ENCODE measurements at regions not wholly inside any gene's neighbourhood (a gene's known extent, or its start where the extent isn't known, plus 50 kb on each side); places are given as distances from the start of the nearest gene placed in this dataset.

- TF ChIP-seq GATA3 (IDR thresholded peaks at IDR 0.05; ENCODE audit: low read depth, low read length) (no peak), GATA2 (IDR thresholded peaks at IDR 0.05; ENCODE audit: low read depth, low read length) (no peak)
Measured at GRCh38 chr3:25237602-25238001, 190.5 kb upstream of the RARB start.

- TF ChIP-seq GATA3 (IDR thresholded peaks at IDR 0.05; ENCODE audit: low read depth, low read length) (no peak), GATA2 (IDR thresholded peaks at IDR 0.05; ENCODE audit: low read depth, low read length) (no peak)
Measured at GRCh38 chr3:25239042-25239441, 189.0 kb upstream of the RARB start.

GRCh38 chr3:25246913-25247312 lies 181.2 kb upstream of the RARB start:
- TF ChIP-seq GATA3 (IDR thresholded peaks at IDR 0.05; ENCODE audit: low read depth, low read length), result no peak
- no peak for TF ChIP-seq GATA2 (IDR thresholded peaks at IDR 0.05; ENCODE audit: low read depth, low read length)

GRCh38 chr3:25252291-25252690 lies 175.8 kb upstream of the RARB start:
- TF ChIP-seq GATA3 (IDR thresholded peaks at IDR 0.05; ENCODE audit: low read depth, low read length), result no peak
- TF ChIP-seq GATA2 (IDR thresholded peaks at IDR 0.05; ENCODE audit: low read depth, low read length), result no peak

DNA sequence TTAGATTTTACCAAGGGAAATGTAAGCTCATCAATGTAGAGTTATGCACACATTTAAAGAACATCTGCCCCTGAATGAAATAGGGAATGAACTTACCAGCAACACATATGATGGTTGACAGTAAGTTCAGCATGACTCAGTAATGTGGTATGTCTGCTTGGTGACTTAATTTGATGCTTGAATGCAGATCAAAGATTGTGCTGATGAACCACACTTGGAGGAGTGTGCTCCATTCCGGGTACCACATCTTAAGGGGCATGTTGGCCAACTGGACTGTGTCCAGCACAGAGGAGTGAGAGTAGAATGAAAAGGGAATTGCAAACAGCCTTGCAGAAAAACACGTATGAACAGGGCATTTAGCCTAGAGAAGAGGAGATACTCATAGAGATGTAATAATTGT lies 171.0 kb upstream of the RARB start:
- TF ChIP-seq GATA3 (IDR thresholded peaks at IDR 0.05; ENCODE audit: low read depth, low read length) (no peak), GATA2 (IDR thresholded peaks at IDR 0.05; ENCODE audit: low read depth, low read length) (no peak)

DNA sequence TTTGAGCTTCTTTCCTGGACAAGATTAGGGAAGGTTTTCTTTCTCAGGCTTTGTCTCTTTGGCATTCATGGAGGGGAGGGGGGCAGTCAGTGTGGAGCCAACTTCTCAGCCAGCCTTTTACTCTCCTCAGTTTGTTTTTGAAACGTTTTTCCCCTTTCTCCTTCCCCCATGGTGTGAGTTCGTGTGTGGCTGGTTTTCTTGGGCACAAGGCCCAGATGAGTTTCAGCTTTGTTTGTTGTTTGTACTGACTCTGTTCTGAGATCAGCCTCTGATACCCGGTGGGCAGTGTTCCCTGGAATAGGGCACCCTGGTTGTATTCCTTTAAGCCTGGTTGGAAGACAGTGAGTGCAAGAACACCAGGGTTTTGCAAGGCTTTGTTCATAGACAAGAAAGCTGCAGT lies 168.2 kb upstream of the RARB start:
- TF ChIP-seq GATA2 (IDR thresholded peaks at IDR 0.05; ENCODE audit: low read depth, low read length), result no peak
- TF ChIP-seq GATA3 (IDR thresholded peaks at IDR 0.05; ENCODE audit: low read depth, low read length), result no peak

DNA sequence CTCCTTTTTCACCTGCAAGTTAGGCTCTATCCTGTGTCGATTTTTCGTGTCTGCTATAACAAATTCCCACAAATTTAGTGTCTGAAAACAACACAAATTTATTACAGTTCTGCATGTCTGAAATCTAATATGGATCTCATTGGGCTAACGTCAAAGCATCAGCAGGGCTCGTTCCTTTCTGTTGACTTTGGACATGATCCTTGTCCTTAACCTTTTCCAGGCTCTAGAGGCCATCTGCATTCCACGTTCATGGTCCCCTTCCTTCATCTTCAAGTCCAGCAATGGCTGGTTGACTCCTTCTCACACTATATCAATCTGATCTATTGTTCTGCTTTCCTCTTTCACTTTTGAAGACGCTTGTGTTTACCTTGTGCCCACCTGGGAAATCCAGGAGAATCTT lies 165.7 kb upstream of the RARB start:
- TF ChIP-seq GATA2 (IDR thresholded peaks at IDR 0.05; ENCODE audit: low read depth, low read length) (no peak), GATA3 (IDR thresholded peaks at IDR 0.05; ENCODE audit: low read depth, low read length) (no peak)

DNA sequence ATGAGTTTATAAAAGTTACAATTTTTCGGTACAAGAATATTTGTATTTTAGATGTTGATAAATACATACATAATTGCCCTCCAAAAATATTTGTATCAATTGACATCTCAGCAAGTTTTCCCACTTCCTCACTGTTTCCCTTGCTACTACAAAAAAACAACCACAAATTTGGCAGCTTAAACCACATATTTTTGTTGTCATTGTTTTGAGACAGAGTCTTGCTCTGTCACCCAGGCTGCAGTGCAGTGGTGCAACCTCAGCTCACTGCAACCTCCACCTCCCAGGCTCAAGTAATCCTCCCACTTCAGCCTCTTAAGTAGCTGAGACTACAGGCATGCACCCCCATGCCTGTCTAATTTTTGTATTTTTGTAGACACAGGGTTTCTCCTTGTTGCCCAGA lies 162.8 kb upstream of the RARB start:
- TF ChIP-seq GATA3 (IDR thresholded peaks at IDR 0.05; ENCODE audit: low read depth, low read length) (no peak), GATA2 (IDR thresholded peaks at IDR 0.05; ENCODE audit: low read depth, low read length) (no peak)

GRCh38 chr3:25266677-25267076 lies 161.4 kb upstream of the RARB start:
- TF ChIP-seq GATA3 (IDR thresholded peaks at IDR 0.05; ENCODE audit: low read depth, low read length), result no peak
- no peak for TF ChIP-seq GATA2 (IDR thresholded peaks at IDR 0.05; ENCODE audit: low read depth, low read length)

DNA sequence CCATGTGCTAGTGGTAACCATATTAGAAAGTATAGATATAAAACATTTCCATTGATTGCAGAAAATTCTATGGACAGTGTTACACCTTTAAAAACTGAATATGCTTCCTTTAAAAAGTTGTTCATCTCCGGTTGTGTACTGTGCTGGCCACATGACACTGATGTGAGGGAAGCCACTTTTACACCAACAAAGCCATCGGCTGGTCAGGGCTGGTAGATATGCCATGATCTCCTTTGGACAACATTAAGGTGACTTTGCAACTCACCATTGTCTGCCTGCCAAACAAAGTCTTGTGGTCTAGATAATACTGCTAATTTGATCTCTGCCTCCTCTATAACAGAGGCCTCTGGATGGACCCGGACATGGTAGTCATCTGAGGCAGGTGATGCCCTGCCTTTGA lies 156.0 kb upstream of the RARB start:
- no peak for TF ChIP-seq GATA2 (IDR thresholded peaks at IDR 0.05; ENCODE audit: low read depth, low read length)
- TF ChIP-seq GATA3 (IDR thresholded peaks at IDR 0.05; ENCODE audit: low read depth, low read length), result no peak

- TF ChIP-seq GATA3 (IDR thresholded peaks at IDR 0.05; ENCODE audit: low read depth, low read length), result no peak
- TF ChIP-seq GATA2 (IDR thresholded peaks at IDR 0.05; ENCODE audit: low read depth, low read length), result no peak
Measured at GRCh38 chr3:25273582-25274171, 154.4 kb upstream of the RARB start.

DNA sequence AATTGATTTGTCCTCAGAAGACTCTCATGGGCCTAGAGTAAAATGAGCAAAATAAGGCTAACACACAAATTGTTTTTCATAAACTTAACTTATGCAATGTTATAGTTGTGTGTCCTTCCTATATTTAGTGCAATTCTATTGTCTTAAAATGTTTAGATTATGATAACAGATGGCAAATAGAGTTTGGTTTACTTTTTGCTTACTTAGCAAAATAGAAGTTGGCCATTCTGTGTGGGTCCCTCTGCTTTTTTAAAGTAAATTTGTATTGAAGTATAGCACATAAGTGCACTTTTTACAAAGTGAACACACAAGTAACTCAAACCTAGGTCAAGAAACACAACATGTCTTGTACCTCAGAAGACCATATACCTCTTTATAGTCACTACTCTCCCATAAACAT lies 150.6 kb upstream of the RARB start:
- no peak for TF ChIP-seq GATA3 (IDR thresholded peaks at IDR 0.05; ENCODE audit: low read depth, low read length)
- no peak for TF ChIP-seq GATA2 (IDR thresholded peaks at IDR 0.05; ENCODE audit: low read depth, low read length)

- TF ChIP-seq GATA2 (IDR thresholded peaks at IDR 0.05; ENCODE audit: low read depth, low read length) (no peak), GATA3 (IDR thresholded peaks at IDR 0.05; ENCODE audit: low read depth, low read length) (no peak)
Measured at GRCh38 chr3:25281041-25281731, 146.9 kb upstream of the RARB start.

GRCh38 chr3:25281732-25282126 lies 146.3 kb upstream of the RARB start:
- TF ChIP-seq GATA3 (IDR thresholded peaks at IDR 0.05; ENCODE audit: low read depth, low read length) (no peak), GATA2 (IDR thresholded peaks at IDR 0.05; ENCODE audit: low read depth, low read length) (no peak)

DNA sequence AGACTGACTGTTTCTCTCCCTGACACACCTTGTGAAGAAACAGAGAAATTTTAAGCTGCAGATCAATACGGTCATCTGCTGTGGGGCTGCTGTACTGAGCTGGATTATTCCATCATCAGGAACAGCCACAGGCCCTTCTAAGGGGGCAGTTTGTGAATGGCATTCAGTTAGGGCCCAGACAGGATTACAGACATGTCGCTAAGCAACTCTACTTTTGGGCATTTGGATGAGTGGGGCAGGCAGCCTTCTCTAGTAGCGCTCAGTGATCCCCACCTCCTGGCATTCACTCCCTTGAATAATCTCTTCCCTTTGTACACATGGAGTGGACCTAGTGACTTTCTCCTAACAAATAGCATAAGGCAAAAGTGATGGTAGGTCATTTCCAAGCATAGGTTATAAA lies 144.4 kb upstream of the RARB start:
- TF ChIP-seq GATA3 (IDR thresholded peaks at IDR 0.05; ENCODE audit: low read depth, low read length), result no peak
- TF ChIP-seq GATA2 (IDR thresholded peaks at IDR 0.05; ENCODE audit: low read depth, low read length), result no peak
